B cell (primary cell): ENCODE measurements at regions not wholly inside any gene's neighbourhood (a gene's known extent, or its start where the extent isn't known, plus 50 kb on each side); places are given as distances from the start of the nearest gene placed in this dataset.

ENCODE experiments used
- ATAC-seq: fragments of 200-7000 bp; cut with Tn5 transposase; one replicate; pipeline ENCODE4 v1.10.0; 2021; ENCODE audit warnings: low read depth, mild to moderate bottlenecking, moderate number of reproducible peaks, moderate library complexity
- CTCF ChIA-PET: fragments of 350-600 bp; sonication (Branson Sonifier 250); formaldehyde crosslinking; loops from one replicate; lab custom pipeline; 2021; ENCODE audit warnings: antibody characterized with exemption, inconsistent platforms; lab: Charles Lee
- POLR2A ChIA-PET: fragments of 350-600 bp; sonication (Branson Sonifier 250); formaldehyde crosslinking; loops from one replicate; lab custom pipeline; 2021; ENCODE audit warnings: antibody characterized with exemption; lab: Charles Lee
- DNase-seq: peaks from one replicate; pipeline ENCODE4 v3.0.0; 2013
- H2AFZ ChIP-seq: 2 replicates; pipeline ENCODE4 v1.6.1; 2012; ENCODE audit warnings: mild to moderate bottlenecking, low read depth, low read length; ENCODE audit not compliant: insufficient read depth, poor library complexity, severe bottlenecking
- H3K27ac ChIP-seq, 2 donors: 1 replicate in 1 of 2; 2 replicates in 1 of 2; pipeline ENCODE4 v1.5.1; 2012 to 2013; ENCODE audit warnings: low read length in 2 of 2, mild to moderate bottlenecking in 2 of 2, moderate library complexity in 1 of 2
- H3K27me3 ChIP-seq, 4 experiments: fragments of 200-600 bp in 1 of 4; sonication (generic) in 1 of 4; replicated peaks in 1 of 4; 1 replicate in 2 of 4; 2 replicates in 2 of 4; pipeline versions ENCODE4 v1.6.1 to v1.7.0; 2013 to 2016; ENCODE audit warnings: low read length in 3 of 4, mild to moderate bottlenecking in 2 of 4, mixed read lengths in 1 of 4, moderate library complexity in 1 of 4; ENCODE audit not compliant: insufficient read depth in 4 of 4, control insufficient read depth in 3 of 4; ENCODE audit errors: control extremely low read depth in 1 of 4
- H3K36me3 ChIP-seq, 2 experiments: replicated peaks in 1 of 2; 1 replicate in 1 of 2; 2 replicates in 1 of 2; pipeline versions ENCODE4 v1.6.1 to v1.7.1; 2013; ENCODE audit warnings: low read length in 1 of 2; ENCODE audit not compliant: insufficient read depth in 2 of 2, control insufficient read depth in 1 of 2; ENCODE audit errors: control extremely low read depth in 1 of 2, extremely low read depth in 1 of 2
- H3K4me1 ChIP-seq, 2 donors: fragments of 200-600 bp in 1 of 2; sonication (generic) in 1 of 2; 1 replicate in 1 of 2; 2 replicates in 1 of 2; pipeline versions ENCODE4 v1.5.1 to v1.6.1; 2013 to 2017; ENCODE audit warnings: low read length in 2 of 2; ENCODE audit not compliant: control insufficient read depth in 2 of 2, insufficient read depth in 2 of 2
- H3K4me2 ChIP-seq: replicated peaks from 2 replicates; pipeline ENCODE3; 2012; ENCODE audit warnings: mild to moderate bottlenecking, low read depth, low read length; ENCODE audit not compliant: poor library complexity, severe bottlenecking
- H3K4me3 ChIP-seq, 5 experiments: fragments of 200-600 bp in 1 of 5; sonication (generic) in 1 of 5; 1 replicate in 3 of 5; 2 replicates in 2 of 5; pipeline versions ENCODE4 v1.5.1 to v1.7.0; 2011 to 2016; ENCODE audit warnings: low read length in 4 of 5, mild to moderate bottlenecking in 4 of 5, low read depth in 2 of 5, control low read depth in 1 of 5, moderate library complexity in 1 of 5; ENCODE audit not compliant: insufficient read depth in 1 of 5; ENCODE audit errors: control extremely low read depth in 1 of 5, extremely low read depth in 1 of 5
- H3K79me2 ChIP-seq: fragments of 200-600 bp; sonication (generic); one replicate; pipeline ENCODE4 v1.6.0; 2016; ENCODE audit warnings: low read length; ENCODE audit not compliant: control insufficient read depth, insufficient read depth
- H3K9ac ChIP-seq: fragments of 200-600 bp; sonication (generic); 2 replicates; pipeline ENCODE4 v1.6.1; 2017; ENCODE audit warnings: mild to moderate bottlenecking, low read length, moderate library complexity
- H3K9me3 ChIP-seq, 3 donors: one replicate each; pipeline versions ENCODE4 v1.6.1 to v1.7.1; 2013; ENCODE audit warnings: low read length in 2 of 3; ENCODE audit not compliant: control insufficient read depth in 2 of 3, insufficient read depth in 1 of 3; ENCODE audit errors: control extremely low read depth in 1 of 3
- H4K20me1 ChIP-seq: 2 replicates; pipeline ENCODE4 v1.6.0; 2012; ENCODE audit warnings: mild to moderate bottlenecking, low read length; ENCODE audit not compliant: insufficient read depth, control insufficient read depth, poor library complexity, severe bottlenecking
- H3K27ac Mint-ChIP-seq: one replicate; pipeline ENCODE4 v1.8.0; 2021; ENCODE audit warnings: mixed read lengths
- H3K27me3 Mint-ChIP-seq: one replicate; pipeline ENCODE4 v1.8.0; 2021; ENCODE audit warnings: mixed read lengths
- H3K4me1 Mint-ChIP-seq: one replicate; pipeline ENCODE4 v1.8.0; 2021; ENCODE audit warnings: mixed read lengths
- H3K4me3 Mint-ChIP-seq: one replicate; pipeline ENCODE4 v1.8.0; 2021; ENCODE audit warnings: mixed read lengths
- H3K9me3 Mint-ChIP-seq: one replicate; pipeline ENCODE4 v1.8.0; 2022; ENCODE audit warnings: mixed read lengths; ENCODE audit not compliant: insufficient read depth
- CTCF ChIP-seq: fragments of 200-600 bp; IDR thresholded peaks from one replicate; pipeline ENCODE4 v1.8.0; 2022; ENCODE audit warnings: antibody characterized with exemption, mild to moderate bottlenecking
- EZH2 ChIP-seq: IDR thresholded peaks from 2 replicates; pipeline ENCODE4 v1.6.1; 2012; ENCODE audit warnings: borderline replicate concordance, low read depth, mild to moderate bottlenecking, moderate library complexity, low read length; ENCODE audit not compliant: insufficient read depth, poor library complexity, severe bottlenecking
- WGBS: methylation state at CpG from one replicate; pipeline ENCODE4 v1.1.5; 2013; ENCODE audit warnings: missing lambda C conversion rate; ENCODE audit not compliant: insufficient coverage; 5-methylcytosine and 5-hydroxymethylcytosine counted together
- intact Hi-C: fragments of 100-400 bp; cut with micrococcal nuclease; formaldehyde crosslinking; loops from one replicate; pipeline ENCODE4 v1.10.0; 2022

- Histone ChIP-seq H3K79me2 (peaks cover 14% of the 10 kb centered on the region), H3K4me1 (peaks cover 54 to 87% of the 10 kb centered on the region in 2 donors), H4K20me1 (no peaks in the 10 kb centered on the region), H2AFZ (peak overlapping the region; percentile 23), H3K4me2 (peak overlapping the region; percentile 49), H3K4me3 (no peak overlapping the region), H3K27me3 (no peaks in the 10 kb centered on the region), H3K9ac (peak overlapping the region; percentile 19), H3K36me3 (peaks cover 0 to 2% of the 10 kb centered on the region in 2 experiments), H3K9me3 (no peaks in the 10 kb centered on the region), H3K27ac (peak overlapping the region; percentile 71 to 80)
- CTCF ChIA-PET: interaction anchor here (0.6 to 6.2 kb wide), 9 partner anchors 8 to 140 kb away, joined by 3 to 50 read pairs (median 3); partner anchors contain the start of gene FUT8
- peaks cover 75% of the 10 kb centered on the region for H3K4me1 Mint-ChIP-seq
- H3K4me3 Mint-ChIP-seq: peak overlapping the region; percentile 56
- H3K27me3 Mint-ChIP-seq: no peaks in the 10 kb centered on the region
- ATAC-seq (peak; percentile 8), DNase-seq (peak; percentile 44)
- intact Hi-C loops: loop anchor here (2.0 to 5.0 kb wide), 5 partner anchors 16 to 110 kb away; partner anchors contain the start of gene FUT8
- H3K9me3 Mint-ChIP-seq: no peaks in the 10 kb centered on the region
- TF ChIP-seq CTCF (no peak), EZH2 (no peak)
- POLR2A ChIA-PET: interaction anchor here (0.5 to 4.8 kb wide), 8 partner anchors 11 to 110 kb away, joined by 3 to 23 read pairs (median 8); partner anchors contain the start of gene FUT8
- H3K27ac Mint-ChIP-seq: peak overlapping the region; percentile 98
- WGBS: 65% methylated on average over 6 of the region's 7 CpGs
Observed at GRCh38 chr14:65302571-65303189, 109.8 kb upstream of the FUT8 start.
